ENCODE measurements at regions not wholly inside any gene's neighbourhood (a gene's known extent, or its start where the extent isn't known, plus 50 kb on each side); places are given as distances from the start of the nearest gene placed in this dataset.
"Not testable (repeated sequence)": the region's sequence is repeated elsewhere in the genome, so short reads cannot be mapped to it uniquely, and the experiment has no call there.

- peaks cover 0 to 12% of the 10 kb centered on the region in 2 donors for H3K4me1 ChIP-seq
- TF ChIP-seq, protein P1, sequence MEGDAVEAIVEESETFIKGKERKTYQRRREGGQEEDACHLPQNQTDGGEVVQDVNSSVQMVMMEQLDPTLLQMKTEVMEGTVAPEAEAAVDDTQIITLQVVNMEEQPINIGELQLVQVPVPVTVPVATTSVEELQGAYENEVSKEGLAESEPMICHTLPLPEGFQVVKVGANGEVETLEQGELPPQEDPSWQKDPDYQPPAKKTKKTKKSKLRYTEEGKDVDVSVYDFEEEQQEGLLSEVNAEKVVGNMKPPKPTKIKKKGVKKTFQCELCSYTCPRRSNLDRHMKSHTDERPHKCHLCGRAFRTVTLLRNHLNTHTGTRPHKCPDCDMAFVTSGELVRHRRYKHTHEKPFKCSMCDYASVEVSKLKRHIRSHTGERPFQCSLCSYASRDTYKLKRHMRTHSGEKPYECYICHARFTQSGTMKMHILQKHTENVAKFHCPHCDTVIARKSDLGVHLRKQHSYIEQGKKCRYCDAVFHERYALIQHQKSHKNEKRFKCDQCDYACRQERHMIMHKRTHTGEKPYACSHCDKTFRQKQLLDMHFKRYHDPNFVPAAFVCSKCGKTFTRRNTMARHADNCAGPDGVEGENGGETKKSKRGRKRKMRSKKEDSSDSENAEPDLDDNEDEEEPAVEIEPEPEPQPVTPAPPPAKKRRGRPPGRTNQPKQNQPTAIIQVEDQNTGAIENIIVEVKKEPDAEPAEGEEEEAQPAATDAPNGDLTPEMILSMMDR (IDR thresholded peaks at IDR 0.05) = no peak
- intact Hi-C loops (cut with DNase I) = no loop called here
- peaks cover 0 to 17% of the 10 kb centered on the region in 2 donors for H3K27me3 ChIP-seq
- no peak overlapping the region for H3K4me3 ChIP-seq
- H3K27ac ChIP-seq = no peak overlapping the region
- H3K36me3 ChIP-seq = no peaks in the 10 kb centered on the region
- no peaks in the 10 kb centered on the region for H3K9me3 ChIP-seq
- ATAC-seq (no peak), DNase-seq (no peak)
Measured at GRCh38 chr12:34217660-34218059, 195.4 kb downstream of the ALG10 start.

DNA sequence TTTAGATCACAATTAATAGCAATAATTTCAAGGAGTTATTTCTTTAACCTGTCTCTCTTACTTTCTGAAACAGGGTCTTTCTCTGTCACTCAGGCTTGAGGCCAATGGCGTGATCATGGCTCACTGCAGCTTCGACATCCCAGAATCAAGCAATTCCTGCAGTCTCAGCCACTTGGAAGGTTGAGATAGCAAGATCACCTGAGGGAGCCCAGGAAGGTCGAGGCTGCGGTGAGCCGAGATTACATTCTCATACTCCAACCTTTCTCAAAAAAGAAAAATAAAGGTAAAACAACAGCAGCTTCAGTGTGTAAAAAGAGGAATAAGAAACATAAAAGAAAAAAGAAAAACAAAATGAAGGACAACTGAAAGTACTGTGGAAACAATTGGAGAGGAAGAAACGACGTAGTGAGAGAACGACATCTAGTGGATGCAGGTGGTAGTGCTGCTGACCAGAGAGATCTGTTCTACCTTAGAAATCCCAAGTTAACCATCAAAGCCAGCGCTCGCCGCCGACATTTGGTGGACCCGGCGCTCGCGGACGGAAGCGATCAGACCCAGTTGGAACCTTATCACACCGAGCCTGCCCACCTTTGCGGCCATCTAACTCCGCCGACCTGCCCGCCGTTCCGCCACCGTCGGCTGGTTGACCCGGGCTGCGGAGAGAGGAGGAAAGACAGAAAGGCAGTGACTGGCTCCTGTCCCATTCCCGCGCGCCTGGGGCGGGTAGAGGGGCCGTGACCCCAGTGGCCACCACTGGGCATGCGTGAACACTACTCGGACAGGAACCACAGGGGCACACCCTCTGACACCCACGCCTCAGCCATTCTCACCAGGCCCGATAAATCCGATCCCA is 196.1 kb downstream of the ALG10 start:
- Histone ChIP-seq H3K27me3 (peaks cover 0 to 17% of the 10 kb centered on the region in 2 donors), H3K9me3 (no peaks in the 10 kb centered on the region), H3K27ac (no peak overlapping the region), H3K4me1 (peaks cover 0 to 12% of the 10 kb centered on the region in 2 donors), H3K36me3 (no peaks in the 10 kb centered on the region), H3K4me3 (peak overlapping the region; percentile 25 to 29)
- intact Hi-C loops (cut with DNase I) = no loop called here
- ATAC-seq = peak; percentile 98
- TF ChIP-seq, protein P1 (IDR thresholded peaks at IDR 0.05) = peak; percentile 82 to 91
- peak in 2 of 4 donors; percentile 21 to 47 for DNase-seq

DNA sequence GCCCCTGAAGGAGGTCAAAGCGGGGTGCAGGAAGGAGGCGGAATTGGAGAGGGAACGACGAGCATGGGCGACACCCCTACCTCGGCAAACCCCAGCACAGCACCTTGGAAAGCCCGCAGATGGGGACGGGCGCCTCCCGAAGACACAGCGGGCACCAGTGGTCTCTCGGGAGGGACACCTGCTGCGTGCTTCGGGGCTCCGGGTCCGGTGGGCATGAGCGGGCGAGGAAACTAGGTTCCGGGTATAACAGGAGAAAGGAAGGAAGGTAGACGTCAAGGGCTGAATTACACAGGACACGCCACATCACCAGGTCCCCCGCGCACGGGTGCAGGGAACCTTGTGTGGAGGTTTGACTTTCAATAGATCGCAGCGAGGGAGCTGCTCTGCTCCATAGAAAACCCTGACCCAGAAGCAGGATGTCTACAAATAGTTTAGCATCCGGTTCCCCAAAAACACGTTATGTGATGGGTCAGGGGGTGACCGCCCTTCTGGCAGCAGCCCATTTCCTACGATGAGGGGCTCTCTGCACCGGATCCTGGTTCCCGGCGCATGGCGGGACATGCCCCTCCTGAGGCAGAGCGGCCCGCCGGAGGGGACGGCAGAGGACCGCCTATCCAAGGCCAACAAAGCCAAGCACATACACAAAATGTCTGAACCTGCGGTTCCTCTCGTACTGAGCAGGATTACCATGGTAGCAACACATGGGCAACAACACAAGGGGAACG is 196.9 kb downstream of the ALG10 start:
- Histone ChIP-seq H3K27me3 (peaks cover 0 to 17% of the 10 kb centered on the region in 2 donors), H3K36me3 (no peaks in the 10 kb centered on the region), H3K9me3 (no peaks in the 10 kb centered on the region), H3K4me1 (peaks cover 0 to 12% of the 10 kb centered on the region in 2 donors), H3K4me3 (peak overlapping the region; percentile 25 to 29), H3K27ac (no peak overlapping the region)
- TF ChIP-seq, protein P1 (IDR thresholded peaks at IDR 0.05) = no peak
- intact Hi-C loops (cut with DNase I) = no loop called here
- ATAC-seq (peak; percentile 29), DNase-seq (peak in 1 of 4 donors; percentile 2)

- peaks cover 0 to 12% of the 10 kb centered on the region in 2 donors for H3K4me1 ChIP-seq
- H3K27ac ChIP-seq; H3K4me3 ChIP-seq; H3K9me3 ChIP-seq; DNase-seq; intact Hi-C loops (cut with DNase I); H3K36me3 ChIP-seq; ATAC-seq: not testable (repeated sequence)
- peaks cover 0 to 17% of the 10 kb centered on the region in 2 donors for H3K27me3 ChIP-seq
Measured at GRCh38 chr12:34220079-34220478, 197.8 kb downstream of the ALG10 start.

DNA sequence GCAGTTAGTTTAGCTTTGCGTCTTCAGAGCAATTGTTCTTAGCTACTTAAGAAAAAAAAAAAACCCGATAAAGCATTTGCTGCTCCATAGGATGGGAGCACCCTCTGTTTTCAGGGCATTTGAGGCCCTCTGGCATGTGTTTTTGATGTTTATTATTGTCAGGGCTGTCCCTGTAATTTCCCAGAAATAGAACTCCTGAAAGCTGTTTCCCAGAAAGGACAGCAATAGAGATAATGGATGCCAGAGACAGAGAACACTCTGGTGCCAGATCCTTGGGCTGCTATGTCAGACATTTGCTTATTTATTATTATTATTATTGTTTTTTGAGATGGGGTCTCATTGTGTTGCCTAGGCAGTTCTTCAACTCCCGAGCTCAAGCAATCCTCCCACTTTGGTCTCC is 201.3 kb downstream of the ALG10 start:
- intact Hi-C loops (cut with DNase I) = no loop called here
- TF ChIP-seq, protein P1 (IDR thresholded peaks at IDR 0.05) = no peak
- Histone ChIP-seq H3K4me1 (peaks cover 0 to 5% of the 10 kb centered on the region in 2 donors), H3K36me3 (no peaks in the 10 kb centered on the region), H3K4me3 (no peak overlapping the region), H3K9me3 (peaks cover 0 to 12% of the 10 kb centered on the region in 2 donors), H3K27ac (no peak overlapping the region), H3K27me3 (peaks cover 0 to 15% of the 10 kb centered on the region in 2 donors)
- ATAC-seq (no peak), DNase-seq (no peak)

DNA sequence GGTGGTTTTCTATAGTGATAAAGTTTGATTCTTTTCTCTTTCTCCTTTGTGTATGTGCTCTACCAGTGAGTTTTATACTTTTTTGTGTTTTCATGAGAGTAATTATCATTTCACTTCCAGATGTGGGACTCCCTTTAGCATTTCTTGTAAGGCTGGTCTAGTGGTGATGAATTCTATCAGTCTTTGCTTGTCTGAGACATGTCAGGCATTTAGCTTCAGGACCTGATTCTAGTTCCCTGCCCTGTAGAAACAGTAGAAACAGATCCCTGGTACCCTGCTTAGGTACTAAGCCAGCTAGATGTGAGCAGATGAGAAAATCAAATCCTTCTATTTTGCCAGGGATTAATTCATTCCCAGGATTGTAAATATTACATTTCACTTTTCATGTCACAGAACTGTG is 203.7 kb downstream of the ALG10 start:
- intact Hi-C loops (cut with DNase I); H3K4me3 ChIP-seq; H3K36me3 ChIP-seq; H3K27ac ChIP-seq; H3K4me1 ChIP-seq; H3K27me3 ChIP-seq; ATAC-seq; DNase-seq: not testable (repeated sequence)
- H3K9me3 ChIP-seq = peaks cover 0 to 12% of the 10 kb centered on the region in 2 donors

GRCh38 chr12:34228046-34228445 is 205.8 kb downstream of the ALG10 start:
- DNase-seq; intact Hi-C loops (cut with DNase I); H3K4me3 ChIP-seq; H3K36me3 ChIP-seq; H3K27ac ChIP-seq; H3K27me3 ChIP-seq; ATAC-seq; H3K4me1 ChIP-seq: not testable (repeated sequence)
- peaks cover 0 to 12% of the 10 kb centered on the region in 2 donors for H3K9me3 ChIP-seq

DNA sequence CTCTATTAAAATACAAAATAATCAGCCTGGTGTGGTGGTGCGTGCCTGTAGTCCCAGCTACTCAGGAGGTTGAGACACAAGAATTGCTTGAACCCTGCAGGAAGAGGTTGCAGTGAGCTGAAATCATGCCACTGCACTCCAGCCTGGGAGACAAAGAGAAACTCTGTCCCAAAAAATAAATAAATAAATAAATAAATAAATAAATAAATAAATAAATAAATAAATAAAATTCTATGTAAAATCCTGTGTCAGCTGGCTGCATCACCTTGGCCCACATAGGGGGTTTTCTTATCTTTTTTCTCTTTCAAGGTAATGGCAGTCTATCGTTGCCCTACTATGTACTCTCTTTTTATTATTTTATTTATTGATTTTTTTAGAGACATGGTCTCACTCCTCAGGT is 206.7 kb downstream of the ALG10 start:
- H3K27me3 ChIP-seq; H3K36me3 ChIP-seq; H3K27ac ChIP-seq; ATAC-seq; intact Hi-C loops (cut with DNase I); DNase-seq; H3K4me1 ChIP-seq; H3K4me3 ChIP-seq: not testable (repeated sequence)
- peaks cover 0 to 12% of the 10 kb centered on the region in 2 donors for H3K9me3 ChIP-seq
